ENCODE measurements at regions not wholly inside any gene's neighbourhood (a gene's known extent, or its start where the extent isn't known, plus 50 kb on each side); places are given as distances from the start of the nearest gene placed in this dataset.

GRCh38 chr6:147700436-147701209 is 192.1 kb downstream of the SAMD5 start:
- no peak for TF ChIP-seq CTCF (IDR thresholded peaks at IDR 0.05; ENCODE audit: borderline replicate concordance, extremely low read depth, insufficient read depth)
- no peak overlapping the region for H3K4me3 ChIP-seq (ENCODE audit: low read length in 3 of 3)
- H3K36me3 ChIP-seq (ENCODE audit: control insufficient read depth in 2 of 3, insufficient read depth in 3 of 3, low read length in 3 of 3): no peaks in the 10 kb centered on the region
- FAIRE-seq: no peak
- H3K27me3 ChIP-seq (ENCODE audit: control insufficient read depth, insufficient read depth, low read length): no peaks in the 10 kb centered on the region
- intact Hi-C loops (cut with DNase I): no loop called here
- H3K27ac ChIP-seq (ENCODE audit: low read depth in 2 of 2, low read length in 2 of 2): no peak overlapping the region
- no peak overlapping the region for H3K9ac ChIP-seq (ENCODE audit: low read length in 3 of 3)
- peak in 1 of 5 donors; percentile 12 for DNase-seq
- no peaks in the 10 kb centered on the region for H3K9me3 ChIP-seq (ENCODE audit: control insufficient read depth in 2 of 3, insufficient read depth in 1 of 3, low read length in 3 of 3)
- H3K4me1 ChIP-seq (ENCODE audit: control insufficient read depth in 2 of 3, insufficient read depth in 2 of 3, low read depth in 1 of 3, low read length in 3 of 3): no peaks in the 10 kb centered on the region

- H3K27me3 ChIP-seq (ENCODE audit: control insufficient read depth, insufficient read depth, low read length): no peaks in the 10 kb centered on the region
- FAIRE-seq (no peak), DNase-seq (no peak)
- no peaks in the 10 kb centered on the region for H3K4me1 ChIP-seq (ENCODE audit: control insufficient read depth in 2 of 3, insufficient read depth in 2 of 3, low read depth in 1 of 3, low read length in 3 of 3)
- intact Hi-C loops (cut with DNase I): no loop called here
- no peak overlapping the region for H3K27ac ChIP-seq (ENCODE audit: low read depth in 2 of 2, low read length in 2 of 2)
- no peaks in the 10 kb centered on the region for H3K9me3 ChIP-seq (ENCODE audit: control insufficient read depth in 2 of 3, insufficient read depth in 1 of 3, low read length in 3 of 3)
- TF ChIP-seq CTCF (IDR thresholded peaks at IDR 0.05; ENCODE audit: borderline replicate concordance, extremely low read depth, insufficient read depth): no peak
- H3K36me3 ChIP-seq (ENCODE audit: control insufficient read depth in 2 of 3, insufficient read depth in 3 of 3, low read length in 3 of 3): no peaks in the 10 kb centered on the region
- H3K4me3 ChIP-seq (ENCODE audit: low read length in 3 of 3): no peak overlapping the region
- no peak overlapping the region for H3K9ac ChIP-seq (ENCODE audit: low read length in 3 of 3)
These were observed 196.2 kb downstream of the SAMD5 start for GRCh38 chr6:147704691-147705090.

- DNase-seq (no peak), FAIRE-seq (no peak)
- H3K4me1 ChIP-seq (ENCODE audit: control insufficient read depth in 2 of 3, insufficient read depth in 2 of 3, low read depth in 1 of 3, low read length in 3 of 3): no peaks in the 10 kb centered on the region
- intact Hi-C loops (cut with DNase I): no loop called here
- H3K27ac ChIP-seq (ENCODE audit: low read depth in 2 of 2, low read length in 2 of 2): no peak overlapping the region
- TF ChIP-seq CTCF (IDR thresholded peaks at IDR 0.05; ENCODE audit: borderline replicate concordance, extremely low read depth, insufficient read depth): no peak
- H3K9ac ChIP-seq (ENCODE audit: low read length in 3 of 3): no peak overlapping the region
- no peak overlapping the region for H3K4me3 ChIP-seq (ENCODE audit: low read length in 3 of 3)
- H3K27me3 ChIP-seq (ENCODE audit: control insufficient read depth, insufficient read depth, low read length): no peaks in the 10 kb centered on the region
- H3K36me3 ChIP-seq (ENCODE audit: control insufficient read depth in 2 of 3, insufficient read depth in 3 of 3, low read length in 3 of 3): no peaks in the 10 kb centered on the region
- H3K9me3 ChIP-seq (ENCODE audit: control insufficient read depth in 2 of 3, insufficient read depth in 1 of 3, low read length in 3 of 3): peaks cover 0 to 3% (median 0%) of the 10 kb centered on the region in 3 donors
These were observed 199.0 kb downstream of the SAMD5 start for GRCh38 chr6:147707524-147707923.

Measured in kidney (tissue), 13 donors.